ENCODE measurements at regions not wholly inside any gene's neighbourhood (a gene's known extent, or its start where the extent isn't known, plus 50 kb on each side); places are given as distances from the start of the nearest gene placed in this dataset.

GRCh38 chr5:130520211-130520610 is 615.9 kb downstream of the CHSY3 start:
- ChIA-PET CTCF (no interaction called here), POLR2A (no interaction called here)
- no peak overlapping the region for H2AFZ ChIP-seq (ENCODE audit: low read depth)
- no peaks in the 10 kb centered on the region for H4K20me1 ChIP-seq (ENCODE audit: insufficient read depth)
- H3F3A ChIP-seq (replicated peaks; ENCODE audit: insufficient read depth) = peaks cover 3% of the 10 kb centered on the region
- H3K27ac ChIP-seq (ENCODE audit: low read depth in 2 of 2, low read length in 1 of 2) = no peak overlapping the region
- TF ChIP-seq, protein P1, sequence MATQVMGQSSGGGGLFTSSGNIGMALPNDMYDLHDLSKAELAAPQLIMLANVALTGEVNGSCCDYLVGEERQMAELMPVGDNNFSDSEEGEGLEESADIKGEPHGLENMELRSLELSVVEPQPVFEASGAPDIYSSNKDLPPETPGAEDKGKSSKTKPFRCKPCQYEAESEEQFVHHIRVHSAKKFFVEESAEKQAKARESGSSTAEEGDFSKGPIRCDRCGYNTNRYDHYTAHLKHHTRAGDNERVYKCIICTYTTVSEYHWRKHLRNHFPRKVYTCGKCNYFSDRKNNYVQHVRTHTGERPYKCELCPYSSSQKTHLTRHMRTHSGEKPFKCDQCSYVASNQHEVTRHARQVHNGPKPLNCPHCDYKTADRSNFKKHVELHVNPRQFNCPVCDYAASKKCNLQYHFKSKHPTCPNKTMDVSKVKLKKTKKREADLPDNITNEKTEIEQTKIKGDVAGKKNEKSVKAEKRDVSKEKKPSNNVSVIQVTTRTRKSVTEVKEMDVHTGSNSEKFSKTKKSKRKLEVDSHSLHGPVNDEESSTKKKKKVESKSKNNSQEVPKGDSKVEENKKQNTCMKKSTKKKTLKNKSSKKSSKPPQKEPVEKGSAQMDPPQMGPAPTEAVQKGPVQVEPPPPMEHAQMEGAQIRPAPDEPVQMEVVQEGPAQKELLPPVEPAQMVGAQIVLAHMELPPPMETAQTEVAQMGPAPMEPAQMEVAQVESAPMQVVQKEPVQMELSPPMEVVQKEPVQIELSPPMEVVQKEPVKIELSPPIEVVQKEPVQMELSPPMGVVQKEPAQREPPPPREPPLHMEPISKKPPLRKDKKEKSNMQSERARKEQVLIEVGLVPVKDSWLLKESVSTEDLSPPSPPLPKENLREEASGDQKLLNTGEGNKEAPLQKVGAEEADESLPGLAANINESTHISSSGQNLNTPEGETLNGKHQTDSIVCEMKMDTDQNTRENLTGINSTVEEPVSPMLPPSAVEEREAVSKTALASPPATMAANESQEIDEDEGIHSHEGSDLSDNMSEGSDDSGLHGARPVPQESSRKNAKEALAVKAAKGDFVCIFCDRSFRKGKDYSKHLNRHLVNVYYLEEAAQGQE (IDR thresholded peaks at IDR 0.05; ENCODE audit: low read depth, low read length) = no peak
- TF ChIP-seq ELF1 (IDR thresholded peaks at IDR 0.05) (no peak), POLR2AphosphoS5 (IDR thresholded peaks at IDR 0.05; ENCODE audit: low read depth, low read length) (no peak), CHD2 (IDR thresholded peaks at IDR 0.05; ENCODE audit: low read length, partially characterized antibody) (no peak), RAD21 (IDR thresholded peaks at IDR 0.05; ENCODE audit: low read length) (no peak), JUND (IDR thresholded peaks at IDR 0.05) (no peak), YY1 (IDR thresholded peaks at IDR 0.05; ENCODE audit: low read depth) (no peak), EZH2phosphoT487 (IDR thresholded peaks at IDR 0.05; ENCODE audit: borderline replicate concordance, low read depth) (no peak), NRF1 (IDR thresholded peaks at IDR 0.05; ENCODE audit: low read depth, low read length) (no peak), FOXM1 (IDR thresholded peaks at IDR 0.05; ENCODE audit: low read depth) (no peak), MXI1 (IDR thresholded peaks at IDR 0.05; ENCODE audit: low read depth, low read length) (no peak), FOXJ3 (CRISPR knock-in tag; IDR thresholded peaks at IDR 0.05) (no peak), EP300 (IDR thresholded peaks at IDR 0.05; ENCODE audit: borderline replicate concordance in 1 of 2, low read depth in 1 of 2, low read length in 1 of 2) (no peak)
- TF ChIP-seq, protein P2, sequence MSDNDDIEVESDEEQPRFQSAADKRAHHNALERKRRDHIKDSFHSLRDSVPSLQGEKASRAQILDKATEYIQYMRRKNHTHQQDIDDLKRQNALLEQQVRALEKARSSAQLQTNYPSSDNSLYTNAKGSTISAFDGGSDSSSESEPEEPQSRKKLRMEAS (IDR thresholded peaks at IDR 0.05; ENCODE audit: low read depth) = no peak
- TF ChIP-seq, protein P3, sequence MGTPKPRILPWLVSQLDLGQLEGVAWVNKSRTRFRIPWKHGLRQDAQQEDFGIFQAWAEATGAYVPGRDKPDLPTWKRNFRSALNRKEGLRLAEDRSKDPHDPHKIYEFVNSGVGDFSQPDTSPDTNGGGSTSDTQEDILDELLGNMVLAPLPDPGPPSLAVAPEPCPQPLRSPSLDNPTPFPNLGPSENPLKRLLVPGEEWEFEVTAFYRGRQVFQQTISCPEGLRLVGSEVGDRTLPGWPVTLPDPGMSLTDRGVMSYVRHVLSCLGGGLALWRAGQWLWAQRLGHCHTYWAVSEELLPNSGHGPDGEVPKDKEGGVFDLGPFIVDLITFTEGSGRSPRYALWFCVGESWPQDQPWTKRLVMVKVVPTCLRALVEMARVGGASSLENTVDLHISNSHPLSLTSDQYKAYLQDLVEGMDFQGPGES (IDR thresholded peaks at IDR 0.05; ENCODE audit: low read depth, low read length) = no peak
- H3K4me1 ChIP-seq (ENCODE audit: control insufficient read depth in 1 of 2, insufficient read depth in 2 of 2, low read depth in 1 of 2, low read length in 1 of 2) = no peaks in the 10 kb centered on the region
- H3K9ac ChIP-seq = no peak overlapping the region
- DNase-seq = no peak
- H3K27me3 ChIP-seq (ENCODE audit: insufficient read depth) = peaks cover 7% of the 10 kb centered on the region; the same call in 1 of the 2 replicates
- no peak overlapping the region for H3K4me2 ChIP-seq
- H3K79me2 ChIP-seq (ENCODE audit: insufficient read depth) = no peaks in the 10 kb centered on the region
- H3K9me2 ChIP-seq = no peaks in the 10 kb centered on the region
- peaks cover 17% of the 10 kb centered on the region for H3K9me3 ChIP-seq
- no peaks in the 10 kb centered on the region for H3K36me3 ChIP-seq (replicated peaks in 1 of 2; ENCODE audit: control insufficient read depth in 1 of 2, insufficient read depth in 2 of 2, low read length in 1 of 2)
- H3K4me3 ChIP-seq (ENCODE audit: low read depth in 2 of 2, low read length in 1 of 2) = no peak overlapping the region
- 12% methylated on average over 1 of the region's 1 CpG for WGBS (ENCODE audit: low lambda C conversion rate)
